ENCODE measurements at regions not wholly inside any gene's neighbourhood (a gene's known extent, or its start where the extent isn't known, plus 50 kb on each side); places are given as distances from the start of the nearest gene placed in this dataset.
A peak's percentile ranks its signal among the peaks of the same experiment; 100 is the strongest.

DNA sequence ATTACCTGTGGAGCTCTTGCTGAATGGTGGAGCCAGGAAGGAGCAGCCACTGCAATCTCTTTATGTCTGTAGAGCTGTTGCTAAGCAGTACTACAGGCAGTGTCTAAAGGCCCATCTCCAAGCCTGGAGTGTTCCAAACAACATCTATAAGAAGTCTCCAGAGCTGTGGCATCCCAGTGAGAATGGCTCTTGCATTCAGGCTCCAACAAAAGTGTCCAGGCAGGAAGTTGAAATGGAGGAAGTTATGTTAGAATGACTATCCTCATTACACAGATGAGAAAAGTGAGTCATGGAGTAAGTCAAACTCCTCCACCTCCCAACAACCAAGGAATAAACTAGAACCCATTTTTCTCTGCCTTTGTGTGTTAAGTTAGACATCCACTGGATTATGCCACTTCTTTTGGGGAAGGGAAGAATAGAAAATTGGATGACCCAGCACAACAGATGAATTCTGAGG lies 288.5 kb upstream of the STXBP5 start:
- DNase-seq (ENCODE audit: low read depth) = peak; percentile 47
- Histone ChIP-seq H3K27ac (ENCODE audit: low read depth, low read length) (peak overlapping the region; percentile 99), H3K9me3 (ENCODE audit: insufficient read depth, low read depth, low read length) (no peaks in the 10 kb centered on the region), H3K9ac (ENCODE audit: low read length) (peak overlapping the region; percentile 87), H3K4me3 (ENCODE audit: insufficient read depth, low read depth, low read length) (peak overlapping the region; percentile 62), H3K4me2 (ENCODE audit: low read length) (peak overlapping the region; percentile 82), H3K79me2 (ENCODE audit: insufficient read depth, low read length) (no peaks in the 10 kb centered on the region), H3K27me3 (ENCODE audit: insufficient read depth, low read length) (no peaks in the 10 kb centered on the region), H4K20me1 (ENCODE audit: insufficient read depth, low read length) (no peaks in the 10 kb centered on the region), H3K36me3 (ENCODE audit: insufficient read depth, low read length) (no peaks in the 10 kb centered on the region), H2AFZ (ENCODE audit: low read depth, low read length) (peak overlapping the region; percentile 3), H3K4me1 (ENCODE audit: insufficient read depth, low read length) (peaks cover 34% of the 10 kb centered on the region)
- FAIRE-seq = peak; percentile 86
- Mint-ChIP-seq H3K4me1 (ENCODE audit: low read depth, unreplicated experiment) (peaks cover 38% of the 10 kb centered on the region), H3K9me3 (ENCODE audit: unreplicated experiment) (no peaks in the 10 kb centered on the region), H3K36me3 (ENCODE audit: low read depth, unreplicated experiment) (no peaks in the 10 kb centered on the region), H3K27ac (ENCODE audit: unreplicated experiment) (peak overlapping the region; percentile 100), H3K4me3 (ENCODE audit: unreplicated experiment) (peak overlapping the region; percentile 12), H3K27me3 (ENCODE audit: low read depth, unreplicated experiment) (no peaks in the 10 kb centered on the region)
- TF ChIP-seq, protein P1, sequence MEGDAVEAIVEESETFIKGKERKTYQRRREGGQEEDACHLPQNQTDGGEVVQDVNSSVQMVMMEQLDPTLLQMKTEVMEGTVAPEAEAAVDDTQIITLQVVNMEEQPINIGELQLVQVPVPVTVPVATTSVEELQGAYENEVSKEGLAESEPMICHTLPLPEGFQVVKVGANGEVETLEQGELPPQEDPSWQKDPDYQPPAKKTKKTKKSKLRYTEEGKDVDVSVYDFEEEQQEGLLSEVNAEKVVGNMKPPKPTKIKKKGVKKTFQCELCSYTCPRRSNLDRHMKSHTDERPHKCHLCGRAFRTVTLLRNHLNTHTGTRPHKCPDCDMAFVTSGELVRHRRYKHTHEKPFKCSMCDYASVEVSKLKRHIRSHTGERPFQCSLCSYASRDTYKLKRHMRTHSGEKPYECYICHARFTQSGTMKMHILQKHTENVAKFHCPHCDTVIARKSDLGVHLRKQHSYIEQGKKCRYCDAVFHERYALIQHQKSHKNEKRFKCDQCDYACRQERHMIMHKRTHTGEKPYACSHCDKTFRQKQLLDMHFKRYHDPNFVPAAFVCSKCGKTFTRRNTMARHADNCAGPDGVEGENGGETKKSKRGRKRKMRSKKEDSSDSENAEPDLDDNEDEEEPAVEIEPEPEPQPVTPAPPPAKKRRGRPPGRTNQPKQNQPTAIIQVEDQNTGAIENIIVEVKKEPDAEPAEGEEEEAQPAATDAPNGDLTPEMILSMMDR (IDR thresholded peaks at IDR 0.05; ENCODE audit: insufficient read depth, low read depth, low read length) = no peak
- TF ChIP-seq EZH2 (IDR thresholded peaks at IDR 0.05; ENCODE audit: insufficient read depth, low read length) = no peak

DNA sequence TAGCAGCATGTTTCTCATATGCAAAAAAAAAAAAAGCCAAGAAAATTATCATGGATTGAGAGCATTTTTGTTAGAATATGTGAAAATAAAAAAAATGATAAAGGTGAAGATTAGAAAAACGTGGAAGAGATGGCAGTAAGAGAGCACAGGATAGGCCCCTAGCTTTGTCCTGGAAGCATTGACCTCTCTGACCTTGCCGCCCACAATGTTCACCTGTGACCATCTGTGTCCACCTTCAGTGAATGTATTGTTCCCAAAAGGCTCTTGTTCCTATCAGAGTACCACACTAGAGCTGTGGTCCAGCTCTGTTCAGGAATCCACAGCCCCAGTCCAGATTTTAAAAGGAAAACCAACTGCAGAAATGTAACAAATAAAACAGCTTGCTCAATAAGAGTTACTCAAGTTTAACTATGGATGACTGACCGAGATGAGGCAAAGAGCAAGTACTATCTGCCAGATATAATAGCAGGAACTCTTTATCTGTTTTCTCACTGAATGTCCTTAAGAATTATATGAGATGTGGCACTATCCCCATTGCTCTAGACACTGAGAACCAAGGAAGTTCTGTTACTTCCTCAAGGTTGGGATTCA lies 287.7 kb upstream of the STXBP5 start:
- Histone ChIP-seq H3K4me2 (ENCODE audit: low read length) (no peak overlapping the region), H3K79me2 (ENCODE audit: insufficient read depth, low read length) (no peaks in the 10 kb centered on the region), H4K20me1 (ENCODE audit: insufficient read depth, low read length) (no peaks in the 10 kb centered on the region), H3K36me3 (ENCODE audit: insufficient read depth, low read length) (no peaks in the 10 kb centered on the region), H3K27ac (ENCODE audit: low read depth, low read length) (peak overlapping the region; percentile 99), H3K9ac (ENCODE audit: low read length) (no peak overlapping the region), H3K27me3 (ENCODE audit: insufficient read depth, low read length) (no peaks in the 10 kb centered on the region), H3K9me3 (ENCODE audit: insufficient read depth, low read depth, low read length) (no peaks in the 10 kb centered on the region), H3K4me1 (ENCODE audit: insufficient read depth, low read length) (peaks cover 34% of the 10 kb centered on the region), H2AFZ (ENCODE audit: low read depth, low read length) (no peak overlapping the region), H3K4me3 (ENCODE audit: insufficient read depth, low read depth, low read length) (no peak overlapping the region)
- no peaks in the 10 kb centered on the region for H3K9me3 Mint-ChIP-seq (ENCODE audit: unreplicated experiment)
- no peaks in the 10 kb centered on the region for H3K27me3 Mint-ChIP-seq (ENCODE audit: low read depth, unreplicated experiment)
- peaks cover 38% of the 10 kb centered on the region for H3K4me1 Mint-ChIP-seq (ENCODE audit: low read depth, unreplicated experiment)
- no peaks in the 10 kb centered on the region for H3K36me3 Mint-ChIP-seq (ENCODE audit: low read depth, unreplicated experiment)
- no peak overlapping the region for H3K27ac Mint-ChIP-seq (ENCODE audit: unreplicated experiment)
- TF ChIP-seq EZH2 (IDR thresholded peaks at IDR 0.05; ENCODE audit: insufficient read depth, low read length) = no peak
- TF ChIP-seq, protein P1 (IDR thresholded peaks at IDR 0.05; ENCODE audit: insufficient read depth, low read depth, low read length) = no peak
- H3K4me3 Mint-ChIP-seq (ENCODE audit: unreplicated experiment) = no peak overlapping the region
- no peak for FAIRE-seq
- DNase-seq (ENCODE audit: low read depth) = no peak

DNA sequence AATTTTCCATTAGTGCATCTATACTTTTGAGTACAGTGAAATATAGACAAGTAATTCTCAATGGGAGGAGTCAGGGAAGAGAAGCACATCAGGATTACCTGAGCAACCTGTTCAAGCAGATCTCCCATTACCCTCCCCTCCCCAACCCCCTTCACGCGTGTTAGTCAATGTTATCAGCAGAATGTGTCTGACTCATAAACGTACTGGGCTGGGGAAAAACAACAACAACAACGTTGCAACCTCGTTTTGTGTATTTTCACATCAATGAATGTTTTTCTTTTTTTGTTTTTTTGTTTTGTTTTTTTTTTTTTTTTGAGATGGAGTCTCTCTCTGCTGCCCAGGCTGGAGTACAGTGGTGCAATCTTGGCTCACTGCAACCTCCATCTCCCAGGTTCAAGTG lies 287.0 kb upstream of the STXBP5 start:
- Mint-ChIP-seq H3K36me3 (ENCODE audit: low read depth, unreplicated experiment) (no peaks in the 10 kb centered on the region), H3K27me3 (ENCODE audit: low read depth, unreplicated experiment) (no peaks in the 10 kb centered on the region), H3K9me3 (ENCODE audit: unreplicated experiment) (no peaks in the 10 kb centered on the region), H3K27ac (ENCODE audit: unreplicated experiment) (no peak overlapping the region), H3K4me3 (ENCODE audit: unreplicated experiment) (no peak overlapping the region), H3K4me1 (ENCODE audit: low read depth, unreplicated experiment) (peaks cover 36% of the 10 kb centered on the region)
- Histone ChIP-seq H3K4me2 (ENCODE audit: low read length) (no peak overlapping the region), H3K27me3 (ENCODE audit: insufficient read depth, low read length) (no peaks in the 10 kb centered on the region), H3K79me2 (ENCODE audit: insufficient read depth, low read length) (no peaks in the 10 kb centered on the region), H3K27ac (ENCODE audit: low read depth, low read length) (no peak overlapping the region), H3K4me1 (ENCODE audit: insufficient read depth, low read length) (peaks cover 34% of the 10 kb centered on the region), H3K9ac (ENCODE audit: low read length) (no peak overlapping the region), H3K36me3 (ENCODE audit: insufficient read depth, low read length) (no peaks in the 10 kb centered on the region), H2AFZ (ENCODE audit: low read depth, low read length) (no peak overlapping the region), H4K20me1 (ENCODE audit: insufficient read depth, low read length) (no peaks in the 10 kb centered on the region), H3K4me3 (ENCODE audit: insufficient read depth, low read depth, low read length) (no peak overlapping the region), H3K9me3 (ENCODE audit: insufficient read depth, low read depth, low read length) (no peaks in the 10 kb centered on the region)
- FAIRE-seq (no peak), DNase-seq (ENCODE audit: low read depth) (no peak)
- TF ChIP-seq, protein P1 (IDR thresholded peaks at IDR 0.05; ENCODE audit: insufficient read depth, low read depth, low read length) = no peak
- TF ChIP-seq EZH2 (IDR thresholded peaks at IDR 0.05; ENCODE audit: insufficient read depth, low read length) = no peak
